Loucy (cell line): ENCODE measurements at regions not wholly inside any gene's neighbourhood (a gene's known extent, or its start where the extent isn't known, plus 50 kb on each side); places are given as distances from the start of the nearest gene placed in this dataset.

ENCODE experiments used
- H2AFZ ChIP-seq: fragments of 200-600 bp; sonication (generic); 2 replicates; pipeline ENCODE4 v1.6.0; 2016; ENCODE audit warnings: antibody characterized with exemption, mild to moderate bottlenecking, low read length, moderate library complexity
- H3F3A ChIP-seq: fragments of 200-600 bp; 2 replicates; pipeline ENCODE4 v1.6.0; 2016; ENCODE audit warnings: antibody characterized with exemption, low read depth, mild to moderate bottlenecking
- H3K27me3 ChIP-seq: fragments of 200-600 bp; sonication (generic); 2 replicates; pipeline ENCODE4 v1.6.1; 2014; ENCODE audit warnings: low read length, mild to moderate bottlenecking; ENCODE audit not compliant: insufficient read depth, poor library complexity, severe bottlenecking
- H3K36me3 ChIP-seq: fragments of 200-600 bp; sonication (generic); 2 replicates; pipeline ENCODE4 v1.6.1; 2016; ENCODE audit warnings: low read length; ENCODE audit not compliant: insufficient read depth
- H3K4me1 ChIP-seq: fragments of 200-600 bp; sonication (generic); 2 replicates; pipeline ENCODE4 v1.5.1; 2014; ENCODE audit warnings: low read length, mild to moderate bottlenecking; ENCODE audit not compliant: insufficient read depth, poor library complexity, severe bottlenecking
- H3K4me2 ChIP-seq: fragments of 200-600 bp; sonication (generic); 2 replicates; pipeline ENCODE4 v1.6.0; 2014; ENCODE audit warnings: antibody characterized with exemption, low read length, low read depth, mild to moderate bottlenecking; ENCODE audit not compliant: poor library complexity, severe bottlenecking
- H3K4me3 ChIP-seq: fragments of 200-600 bp; sonication (generic); 2 replicates; pipeline ENCODE4 v1.5.1; 2014; ENCODE audit warnings: low read length, mild to moderate bottlenecking, mixed read lengths; ENCODE audit not compliant: poor library complexity, severe bottlenecking
- H3K79me2 ChIP-seq: fragments of 200-600 bp; sonication (generic); 2 replicates; pipeline ENCODE4 v1.6.1; 2014; ENCODE audit warnings: low read length; ENCODE audit not compliant: insufficient read depth
- H3K9ac ChIP-seq: fragments of 200-600 bp; sonication (generic); 2 replicates; pipeline ENCODE4 v1.6.0; 2014; ENCODE audit warnings: mild to moderate bottlenecking, low read depth, low read length, moderate library complexity; ENCODE audit not compliant: poor library complexity, severe bottlenecking
- H3K9me2 ChIP-seq: fragments of 200-600 bp; sonication (generic); replicated peaks from 2 replicates; pipeline ENCODE4 v1.6.1; 2016; ENCODE audit warnings: low read depth, low read length, mixed read lengths
- H3K9me3 ChIP-seq: fragments of 200-600 bp; sonication (generic); 2 replicates; pipeline ENCODE4 v1.6.1; 2014; ENCODE audit warnings: mild to moderate bottlenecking, antibody characterized with exemption, low read length, low read depth; ENCODE audit not compliant: insufficient read depth
- H4K20me1 ChIP-seq: fragments of 200-600 bp; sonication (generic); 2 replicates; pipeline ENCODE4 v1.6.0; 2014; ENCODE audit warnings: antibody characterized with exemption, low read length, mild to moderate bottlenecking; ENCODE audit not compliant: insufficient read depth, poor library complexity, severe bottlenecking
- EZH2phosphoT487 ChIP-seq: fragments of 200-600 bp; IDR thresholded peaks from 2 replicates; pipeline ENCODE4 v1.6.1; 2018; ENCODE audit warnings: antibody characterized with exemption, mild to moderate bottlenecking, moderate library complexity, borderline replicate concordance
- TF ChIP-seq, protein P1 (sequence below): fragments of 200-600 bp; sonication (generic); conservative IDR thresholded peaks from 2 replicates; pipeline ENCODE4 v1.5.1; 2014; ENCODE audit warnings: mild to moderate bottlenecking, antibody characterized with exemption, low read length

DNA sequence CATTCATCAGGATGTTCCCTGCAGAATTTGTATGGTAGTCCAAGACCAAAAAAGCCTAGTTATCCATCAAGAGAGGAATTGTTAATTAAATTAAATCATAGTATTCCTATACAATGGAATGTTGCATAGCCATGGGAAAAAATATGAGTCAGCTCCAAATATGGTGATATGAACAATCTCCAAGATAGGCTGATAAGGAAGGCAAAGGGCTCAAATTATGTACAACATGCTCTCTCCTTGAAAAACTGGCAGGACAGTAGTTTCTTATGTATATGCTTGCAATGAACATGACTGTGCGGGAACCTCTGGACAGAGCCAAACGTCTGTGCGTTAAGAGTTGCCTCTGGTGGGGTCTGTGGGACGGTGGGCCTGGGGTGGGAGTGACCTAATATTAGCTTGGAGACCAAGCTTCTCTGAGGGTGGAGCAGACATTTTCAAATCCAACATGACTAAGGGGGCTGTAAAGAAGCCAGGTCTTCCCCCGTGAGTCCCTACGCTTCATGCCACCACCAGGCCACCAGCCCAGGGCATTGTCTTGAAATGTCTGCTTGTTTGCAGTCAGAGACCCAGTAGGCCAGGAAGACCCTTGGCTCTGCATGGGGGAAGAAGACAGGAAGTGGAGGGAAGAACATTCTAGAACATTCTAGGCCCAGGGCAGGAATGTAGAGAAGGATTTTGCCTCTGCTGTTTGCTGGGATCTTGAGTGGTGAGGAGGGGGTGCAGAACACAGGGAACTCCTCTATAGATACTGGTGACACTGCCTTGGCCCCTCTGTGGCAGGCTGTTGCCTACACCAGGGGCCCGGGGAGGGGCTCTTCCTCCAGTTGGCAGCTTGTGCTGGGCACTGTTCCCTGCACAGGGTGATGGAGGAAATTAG lies 244.0 kb upstream of the HS6ST1 start:
- Histone ChIP-seq H3K9me3 (no peaks in the 10 kb centered on the region), H3K4me2 (no peak overlapping the region), H3K4me1 (peaks cover 6% of the 10 kb centered on the region), H3K9me2 (no peaks in the 10 kb centered on the region), H4K20me1 (no peaks in the 10 kb centered on the region), H3K36me3 (no peaks in the 10 kb centered on the region), H3K4me3 (no peak overlapping the region), H3F3A (no peaks in the 10 kb centered on the region), H3K27me3 (no peaks in the 10 kb centered on the region), H3K9ac (no peak overlapping the region), H3K79me2 (no peaks in the 10 kb centered on the region), H2AFZ (no peak overlapping the region; the same call in 1 of the 2 replicates)
- TF ChIP-seq, protein P1, sequence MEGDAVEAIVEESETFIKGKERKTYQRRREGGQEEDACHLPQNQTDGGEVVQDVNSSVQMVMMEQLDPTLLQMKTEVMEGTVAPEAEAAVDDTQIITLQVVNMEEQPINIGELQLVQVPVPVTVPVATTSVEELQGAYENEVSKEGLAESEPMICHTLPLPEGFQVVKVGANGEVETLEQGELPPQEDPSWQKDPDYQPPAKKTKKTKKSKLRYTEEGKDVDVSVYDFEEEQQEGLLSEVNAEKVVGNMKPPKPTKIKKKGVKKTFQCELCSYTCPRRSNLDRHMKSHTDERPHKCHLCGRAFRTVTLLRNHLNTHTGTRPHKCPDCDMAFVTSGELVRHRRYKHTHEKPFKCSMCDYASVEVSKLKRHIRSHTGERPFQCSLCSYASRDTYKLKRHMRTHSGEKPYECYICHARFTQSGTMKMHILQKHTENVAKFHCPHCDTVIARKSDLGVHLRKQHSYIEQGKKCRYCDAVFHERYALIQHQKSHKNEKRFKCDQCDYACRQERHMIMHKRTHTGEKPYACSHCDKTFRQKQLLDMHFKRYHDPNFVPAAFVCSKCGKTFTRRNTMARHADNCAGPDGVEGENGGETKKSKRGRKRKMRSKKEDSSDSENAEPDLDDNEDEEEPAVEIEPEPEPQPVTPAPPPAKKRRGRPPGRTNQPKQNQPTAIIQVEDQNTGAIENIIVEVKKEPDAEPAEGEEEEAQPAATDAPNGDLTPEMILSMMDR = no peak
- no peak for TF ChIP-seq EZH2phosphoT487

GRCh38 chr2:128563348-128563687 lies 244.7 kb upstream of the HS6ST1 start:
- Histone ChIP-seq H4K20me1 (no peaks in the 10 kb centered on the region), H3K9ac (no peak overlapping the region), H3K36me3 (no peaks in the 10 kb centered on the region), H3F3A (no peaks in the 10 kb centered on the region), H3K9me3 (no peaks in the 10 kb centered on the region), H3K4me3 (no peak overlapping the region), H3K9me2 (no peaks in the 10 kb centered on the region), H3K4me1 (peaks cover 6% of the 10 kb centered on the region), H3K27me3 (no peaks in the 10 kb centered on the region), H2AFZ (no peak overlapping the region; the same call in 1 of the 2 replicates), H3K79me2 (no peaks in the 10 kb centered on the region), H3K4me2 (no peak overlapping the region)
- TF ChIP-seq, protein P1 = no peak
- TF ChIP-seq EZH2phosphoT487 = no peak

GRCh38 chr2:128564131-128564530 lies 245.5 kb upstream of the HS6ST1 start:
- H3K79me2 ChIP-seq = no peaks in the 10 kb centered on the region
- no peaks in the 10 kb centered on the region for H3K27me3 ChIP-seq
- no peaks in the 10 kb centered on the region for H3F3A ChIP-seq
- H3K9me2 ChIP-seq = no peaks in the 10 kb centered on the region
- no peaks in the 10 kb centered on the region for H4K20me1 ChIP-seq
- H3K9ac ChIP-seq = no peak overlapping the region
- no peak overlapping the region for H3K4me2 ChIP-seq
- no peaks in the 10 kb centered on the region for H3K9me3 ChIP-seq
- no peak overlapping the region for H3K4me3 ChIP-seq
- no peak overlapping the region for H2AFZ ChIP-seq
- TF ChIP-seq, protein P1 = no peak
- no peak for TF ChIP-seq EZH2phosphoT487
- no peaks in the 10 kb centered on the region for H3K36me3 ChIP-seq
- H3K4me1 ChIP-seq = peaks cover 6% of the 10 kb centered on the region
